GM12801 (cell line): ENCODE measurements at regions not wholly inside any gene's neighbourhood (a gene's known extent, or its start where the extent isn't known, plus 50 kb on each side); places are given as distances from the start of the nearest gene placed in this dataset.

ENCODE experiments used
- TF ChIP-seq, protein P1 (sequence below): IDR thresholded peaks from one replicate; pipeline ENCODE4 v1.5.1; 2011; ENCODE audit warnings: control low read depth; ENCODE audit not compliant: insufficient read length; ENCODE audit errors: extremely low read depth

DNA sequence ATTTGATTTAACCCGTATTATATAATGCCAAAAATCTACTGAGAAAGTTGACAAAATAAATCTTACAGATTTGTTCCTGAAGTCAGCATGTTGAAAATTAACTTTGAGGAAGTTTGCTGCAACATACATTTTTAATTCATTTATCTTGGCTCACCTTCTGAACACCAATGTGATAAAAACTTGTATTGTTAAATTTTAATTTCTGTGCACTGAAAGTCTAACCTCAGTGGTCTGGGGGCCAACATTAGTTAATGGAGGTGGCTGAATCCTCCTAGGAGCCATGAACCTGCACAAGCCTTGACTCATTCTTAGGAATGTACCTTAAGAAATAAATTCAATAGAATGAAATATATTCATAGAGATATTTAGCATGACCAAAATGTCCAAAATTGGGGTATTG is 95.3 kb downstream of the ADSS2 start:
- TF ChIP-seq, protein P1, sequence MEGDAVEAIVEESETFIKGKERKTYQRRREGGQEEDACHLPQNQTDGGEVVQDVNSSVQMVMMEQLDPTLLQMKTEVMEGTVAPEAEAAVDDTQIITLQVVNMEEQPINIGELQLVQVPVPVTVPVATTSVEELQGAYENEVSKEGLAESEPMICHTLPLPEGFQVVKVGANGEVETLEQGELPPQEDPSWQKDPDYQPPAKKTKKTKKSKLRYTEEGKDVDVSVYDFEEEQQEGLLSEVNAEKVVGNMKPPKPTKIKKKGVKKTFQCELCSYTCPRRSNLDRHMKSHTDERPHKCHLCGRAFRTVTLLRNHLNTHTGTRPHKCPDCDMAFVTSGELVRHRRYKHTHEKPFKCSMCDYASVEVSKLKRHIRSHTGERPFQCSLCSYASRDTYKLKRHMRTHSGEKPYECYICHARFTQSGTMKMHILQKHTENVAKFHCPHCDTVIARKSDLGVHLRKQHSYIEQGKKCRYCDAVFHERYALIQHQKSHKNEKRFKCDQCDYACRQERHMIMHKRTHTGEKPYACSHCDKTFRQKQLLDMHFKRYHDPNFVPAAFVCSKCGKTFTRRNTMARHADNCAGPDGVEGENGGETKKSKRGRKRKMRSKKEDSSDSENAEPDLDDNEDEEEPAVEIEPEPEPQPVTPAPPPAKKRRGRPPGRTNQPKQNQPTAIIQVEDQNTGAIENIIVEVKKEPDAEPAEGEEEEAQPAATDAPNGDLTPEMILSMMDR = no peak
